ENCODE measurements at regions not wholly inside any gene's neighbourhood (a gene's known extent, or its start where the extent isn't known, plus 50 kb on each side); places are given as distances from the start of the nearest gene placed in this dataset.

DNA sequence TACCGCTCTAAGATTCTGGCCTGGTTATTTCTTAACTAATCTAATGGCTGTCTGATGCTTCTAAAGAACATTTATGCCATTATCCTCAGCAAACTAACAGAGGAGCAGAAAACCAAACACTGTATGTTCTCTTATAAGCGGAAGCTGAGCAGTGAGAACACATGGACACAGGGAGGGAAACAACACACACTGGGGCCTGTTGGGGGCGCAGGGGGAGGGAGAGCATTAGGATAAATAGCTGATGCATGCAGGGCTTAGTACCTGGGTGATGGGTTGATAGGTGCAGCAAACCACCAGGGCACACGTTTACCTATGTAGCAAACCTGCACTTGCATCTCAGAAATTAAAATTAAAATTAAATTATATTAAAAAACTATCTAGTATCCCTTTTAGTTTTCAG lies 853.5 kb downstream of the GATA3 start:
- in situ Hi-C loops (cut with MboI; ENCODE audit: low pct_unique_long_range_greater_than_20kb, low sequenced_read_pairs, unreplicated experiment) = no loop called here
- TF ChIP-seq, protein P1, sequence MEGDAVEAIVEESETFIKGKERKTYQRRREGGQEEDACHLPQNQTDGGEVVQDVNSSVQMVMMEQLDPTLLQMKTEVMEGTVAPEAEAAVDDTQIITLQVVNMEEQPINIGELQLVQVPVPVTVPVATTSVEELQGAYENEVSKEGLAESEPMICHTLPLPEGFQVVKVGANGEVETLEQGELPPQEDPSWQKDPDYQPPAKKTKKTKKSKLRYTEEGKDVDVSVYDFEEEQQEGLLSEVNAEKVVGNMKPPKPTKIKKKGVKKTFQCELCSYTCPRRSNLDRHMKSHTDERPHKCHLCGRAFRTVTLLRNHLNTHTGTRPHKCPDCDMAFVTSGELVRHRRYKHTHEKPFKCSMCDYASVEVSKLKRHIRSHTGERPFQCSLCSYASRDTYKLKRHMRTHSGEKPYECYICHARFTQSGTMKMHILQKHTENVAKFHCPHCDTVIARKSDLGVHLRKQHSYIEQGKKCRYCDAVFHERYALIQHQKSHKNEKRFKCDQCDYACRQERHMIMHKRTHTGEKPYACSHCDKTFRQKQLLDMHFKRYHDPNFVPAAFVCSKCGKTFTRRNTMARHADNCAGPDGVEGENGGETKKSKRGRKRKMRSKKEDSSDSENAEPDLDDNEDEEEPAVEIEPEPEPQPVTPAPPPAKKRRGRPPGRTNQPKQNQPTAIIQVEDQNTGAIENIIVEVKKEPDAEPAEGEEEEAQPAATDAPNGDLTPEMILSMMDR (IDR thresholded peaks at IDR 0.05; ENCODE audit: extremely low read depth, insufficient read depth, missing control alignments) = no peak
- no peak for DNase-seq (ENCODE audit: low spot score)

DNA sequence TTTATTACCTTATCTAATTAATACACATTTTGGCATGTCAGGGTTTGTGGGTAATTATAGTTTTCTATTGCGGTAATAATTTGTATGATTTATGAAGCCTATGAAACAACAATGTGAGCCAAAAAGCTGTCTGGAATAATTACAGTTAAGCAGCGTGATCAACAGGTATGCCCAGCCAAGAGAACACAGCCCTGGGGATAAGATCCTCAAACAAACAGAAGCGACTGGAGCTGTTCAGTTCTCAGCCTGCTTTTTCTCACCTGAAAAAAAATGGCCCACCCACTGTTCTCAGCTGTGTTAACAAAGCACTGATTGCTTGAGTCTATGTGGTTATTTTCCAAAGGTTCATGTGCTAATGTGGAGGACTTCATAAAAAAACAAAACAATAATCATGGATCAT lies 855.8 kb downstream of the GATA3 start:
- in situ Hi-C loops (cut with MboI; ENCODE audit: low pct_unique_long_range_greater_than_20kb, low sequenced_read_pairs, unreplicated experiment) = no loop called here
- DNase-seq (ENCODE audit: low spot score) = no peak
- TF ChIP-seq, protein P1 (IDR thresholded peaks at IDR 0.05; ENCODE audit: extremely low read depth, insufficient read depth, missing control alignments) = no peak

DNA sequence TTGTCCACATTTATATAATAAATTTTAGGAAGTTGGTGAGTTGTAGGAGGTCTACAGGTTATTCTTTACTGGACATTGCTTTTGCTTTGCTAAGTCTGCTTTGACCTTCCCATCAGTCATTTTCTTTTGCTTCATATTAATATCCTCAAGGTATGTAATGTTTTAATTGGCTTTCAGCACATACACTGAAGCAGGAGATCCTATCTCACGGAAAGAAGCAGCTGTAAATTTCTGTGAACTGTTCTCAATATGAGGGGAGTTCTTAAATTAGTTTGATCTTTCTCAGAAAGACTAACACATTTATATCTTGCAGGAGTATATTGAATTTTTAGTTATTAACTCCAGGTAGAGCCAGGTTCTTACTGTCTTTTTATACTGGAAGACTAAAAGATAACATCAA lies 856.5 kb downstream of the GATA3 start:
- TF ChIP-seq, protein P1 (IDR thresholded peaks at IDR 0.05; ENCODE audit: extremely low read depth, insufficient read depth, missing control alignments) = no peak
- in situ Hi-C loops (cut with MboI; ENCODE audit: low pct_unique_long_range_greater_than_20kb, low sequenced_read_pairs, unreplicated experiment) = no loop called here
- no peak for DNase-seq (ENCODE audit: low spot score)

DNA sequence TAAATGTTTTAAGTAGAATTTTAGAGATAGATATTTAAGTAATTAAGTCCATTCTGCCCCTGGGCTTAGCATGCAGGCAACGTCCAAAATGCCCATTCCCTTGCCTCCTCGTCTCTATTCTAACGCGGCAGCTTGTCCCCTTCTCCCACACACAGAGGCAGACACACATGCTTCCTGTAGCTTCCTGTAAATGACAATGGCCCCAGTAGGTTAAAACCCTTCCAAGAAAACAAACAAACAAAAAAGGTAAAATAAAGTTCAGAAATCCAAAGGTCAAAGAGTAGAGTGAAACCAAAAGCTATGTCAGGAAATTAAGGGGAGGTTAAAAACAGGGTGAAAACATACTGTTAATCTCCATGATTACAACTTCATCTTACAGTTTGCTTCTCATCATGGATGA lies 857.6 kb downstream of the GATA3 start:
- no peak for DNase-seq (ENCODE audit: low spot score)
- TF ChIP-seq, protein P1 (IDR thresholded peaks at IDR 0.05; ENCODE audit: extremely low read depth, insufficient read depth, missing control alignments) = no peak
- in situ Hi-C loops (cut with MboI; ENCODE audit: low pct_unique_long_range_greater_than_20kb, low sequenced_read_pairs, unreplicated experiment) = no loop called here

DNA sequence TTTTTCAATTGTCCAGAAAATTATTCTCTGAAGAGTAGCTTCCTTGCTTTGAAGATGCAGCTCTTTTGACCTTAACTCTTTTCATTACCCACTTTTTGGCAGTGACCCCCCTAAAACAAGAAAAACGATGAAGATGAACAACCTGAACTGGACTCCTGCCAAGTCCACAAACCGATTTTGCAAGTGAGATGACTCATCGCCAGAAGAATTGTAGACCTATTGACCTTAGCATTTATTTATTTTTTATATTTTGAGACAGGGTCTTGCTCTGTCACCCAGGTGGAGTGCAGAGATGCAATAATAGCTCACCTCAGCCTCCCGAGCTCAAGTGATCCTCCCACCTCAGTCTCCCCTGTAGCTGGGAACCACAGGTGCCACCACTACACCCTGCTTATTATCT lies 859.2 kb downstream of the GATA3 start:
- TF ChIP-seq, protein P1 (IDR thresholded peaks at IDR 0.05; ENCODE audit: extremely low read depth, insufficient read depth, missing control alignments) = no peak
- DNase-seq (ENCODE audit: low spot score) = no peak
- in situ Hi-C loops (cut with MboI; ENCODE audit: low pct_unique_long_range_greater_than_20kb, low sequenced_read_pairs, unreplicated experiment) = no loop called here

DNA sequence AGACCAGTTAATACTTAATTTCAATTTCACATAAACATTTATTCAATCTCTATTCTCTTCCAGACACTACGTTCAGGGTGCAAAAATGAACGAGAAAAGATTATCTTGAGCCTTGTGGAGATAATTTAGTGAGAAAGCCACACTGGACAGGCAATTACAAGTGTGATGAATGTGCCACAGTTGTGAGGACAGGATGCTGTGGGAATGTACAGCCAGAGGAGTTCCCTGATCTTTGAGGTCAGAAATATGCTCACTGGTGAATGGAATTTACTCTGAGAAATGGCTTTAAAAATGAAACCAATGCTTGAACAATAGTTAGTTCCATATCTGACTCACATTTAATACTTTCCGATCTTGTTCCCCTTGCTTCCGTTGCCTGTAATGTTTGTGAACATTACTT lies 864.8 kb downstream of the GATA3 start:
- TF ChIP-seq, protein P1 (IDR thresholded peaks at IDR 0.05; ENCODE audit: extremely low read depth, insufficient read depth, missing control alignments) = no peak
- in situ Hi-C loops (cut with MboI; ENCODE audit: low pct_unique_long_range_greater_than_20kb, low sequenced_read_pairs, unreplicated experiment) = no loop called here
- DNase-seq (ENCODE audit: low spot score) = no peak

DNA sequence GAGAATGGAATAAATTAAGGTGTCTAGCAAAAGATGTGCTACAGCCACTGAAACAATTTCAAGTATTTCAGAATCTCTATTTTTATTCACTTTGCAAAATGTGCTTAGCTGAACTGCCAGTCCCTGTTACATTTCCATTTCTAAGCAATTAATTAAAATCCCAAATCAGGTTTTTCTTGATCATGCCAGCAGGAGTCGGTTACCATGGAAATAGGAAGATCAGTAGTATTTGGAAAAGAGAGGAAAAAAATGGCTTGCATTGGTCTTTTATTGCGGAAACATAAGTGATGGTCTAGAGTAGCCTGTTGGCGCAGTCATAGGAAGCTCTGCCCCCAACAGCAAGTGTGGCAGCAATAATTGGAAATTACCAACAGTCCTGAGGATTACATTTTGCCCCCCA lies 867.1 kb downstream of the GATA3 start:
- TF ChIP-seq, protein P1 (IDR thresholded peaks at IDR 0.05; ENCODE audit: extremely low read depth, insufficient read depth, missing control alignments) = no peak
- in situ Hi-C loops (cut with MboI; ENCODE audit: low pct_unique_long_range_greater_than_20kb, low sequenced_read_pairs, unreplicated experiment) = no loop called here
- no peak for DNase-seq (ENCODE audit: low spot score)

Measured in GM13977 (cell line).